ENCODE measurements at regions not wholly inside any gene's neighbourhood (a gene's known extent, or its start where the extent isn't known, plus 50 kb on each side); places are given as distances from the start of the nearest gene placed in this dataset.
A peak's percentile ranks its signal among the peaks of the same experiment; 100 is the strongest.
"Not testable (repeated sequence)": the region's sequence is repeated elsewhere in the genome, so short reads cannot be mapped to it uniquely, and the experiment has no call there.

DNA sequence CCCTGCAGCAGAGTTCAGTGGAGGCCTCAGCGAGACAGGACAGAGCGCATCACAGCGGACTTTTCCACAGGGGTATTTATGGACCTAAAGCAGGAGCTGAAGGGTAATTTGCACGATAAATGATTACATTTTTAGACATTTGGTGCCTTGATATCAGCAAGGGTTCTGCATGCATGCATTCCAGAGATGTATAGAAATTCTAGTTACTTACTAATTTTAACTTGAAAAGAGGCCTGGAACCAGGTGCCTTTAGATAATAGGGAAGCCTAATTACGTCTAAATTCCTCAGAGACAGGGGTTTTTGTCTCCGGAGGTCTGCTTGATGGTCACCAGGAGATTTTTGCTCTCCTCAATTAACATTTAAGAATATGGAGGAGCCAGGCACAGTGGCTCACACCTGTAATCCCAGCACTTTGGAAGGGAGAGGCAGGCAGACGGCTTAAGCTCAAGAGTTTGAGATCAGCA lies 79.8 kb upstream of the MFGE8 start:
- DNase-seq (ENCODE audit: extremely low read depth in 1 of 11, low read depth in 9 of 11, low spot score in 4 of 11) = no peak

- DNase-seq (ENCODE audit: extremely low read depth in 1 of 11, low read depth in 9 of 11, low spot score in 4 of 11) = no peak
Observed at GRCh38 chr15:88993662-88994061, 80.5 kb upstream of the MFGE8 start.

- DNase-seq (ENCODE audit: extremely low read depth in 1 of 11, low read depth in 9 of 11, low spot score in 4 of 11) = no peak
Observed at GRCh38 chr15:88994286-88994685, 81.1 kb upstream of the MFGE8 start.

DNA sequence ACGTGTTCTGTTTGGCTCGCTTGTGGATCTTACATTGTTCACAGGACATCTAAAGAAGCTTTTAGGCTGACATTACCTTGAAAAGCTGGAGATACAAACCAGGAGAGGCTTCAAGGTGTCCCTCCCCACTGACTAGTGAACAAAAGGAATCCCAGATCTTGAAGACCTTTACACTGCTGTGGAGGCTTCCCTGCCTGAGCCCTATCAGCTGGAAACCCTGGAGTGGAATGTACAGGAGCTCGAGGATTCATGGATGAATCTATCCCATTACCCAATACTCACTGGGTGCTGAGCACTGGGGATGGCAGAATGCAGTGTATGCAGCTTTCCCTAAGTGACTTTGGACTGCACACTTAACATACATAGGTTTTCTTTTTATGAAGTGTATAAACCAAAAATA lies 82.3 kb upstream of the MFGE8 start:
- DNase-seq (ENCODE audit: extremely low read depth in 1 of 11, low read depth in 9 of 11, low spot score in 4 of 11) = no peak

DNA sequence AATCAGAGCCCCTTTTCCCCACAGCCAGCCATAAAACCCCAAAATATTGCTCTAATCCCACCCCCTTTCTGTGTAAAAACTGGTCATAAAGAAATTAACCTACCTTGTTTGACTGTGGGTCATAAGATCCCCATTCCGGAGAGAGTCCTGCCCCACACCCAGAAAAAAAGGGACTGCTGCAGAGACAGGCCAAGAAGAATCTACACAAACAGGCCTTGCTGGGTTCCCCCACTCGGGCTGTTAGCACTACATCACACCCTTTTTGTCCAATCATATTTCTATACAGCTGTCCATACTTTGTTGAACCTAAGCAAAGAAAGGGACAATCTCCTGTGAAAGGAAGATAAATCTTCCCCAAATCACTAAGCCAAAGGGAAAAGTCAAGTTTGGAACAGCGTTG lies 84.4 kb upstream of the MFGE8 start:
- DNase-seq (ENCODE audit: extremely low read depth in 1 of 11, low read depth in 9 of 11, low spot score in 4 of 11) = no peak

DNA sequence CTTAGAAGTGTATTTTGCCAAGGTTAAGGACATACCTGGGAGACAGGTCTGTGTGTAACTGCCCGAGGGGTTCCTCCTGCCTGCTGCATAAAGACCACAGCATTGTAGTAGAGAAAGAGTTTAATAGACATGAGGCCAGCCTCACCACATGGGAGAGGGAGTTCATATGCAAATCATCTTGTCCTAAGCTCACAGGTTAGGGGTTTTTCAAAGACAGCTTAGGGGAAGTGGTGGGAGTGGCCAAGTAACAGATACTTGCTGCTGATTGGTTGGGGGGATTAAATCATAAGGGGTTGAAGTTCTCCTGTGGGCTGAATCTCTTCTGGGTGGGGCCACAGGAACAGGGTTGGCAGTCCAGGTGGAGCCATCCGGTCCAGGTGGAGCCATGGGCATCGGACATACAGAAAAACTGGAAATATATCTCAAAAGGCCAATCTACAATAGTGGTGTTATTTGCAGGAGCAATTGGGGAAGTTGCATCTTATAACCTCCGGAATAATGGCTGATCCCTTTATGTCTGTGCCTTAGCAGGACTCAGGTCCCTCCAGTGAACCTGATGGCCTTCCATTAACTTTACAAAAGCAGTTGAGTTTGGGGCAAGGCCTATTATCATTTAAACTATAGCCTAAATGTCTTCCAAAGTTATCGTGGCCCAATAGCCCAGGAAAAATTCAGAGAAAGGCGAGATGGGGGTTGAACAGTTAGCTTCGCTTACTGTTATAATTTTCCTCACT lies 86.0 kb upstream of the MFGE8 start:
- DNase-seq (ENCODE audit: extremely low read depth in 1 of 11, low read depth in 9 of 11, low spot score in 4 of 11) = no peak

DNA sequence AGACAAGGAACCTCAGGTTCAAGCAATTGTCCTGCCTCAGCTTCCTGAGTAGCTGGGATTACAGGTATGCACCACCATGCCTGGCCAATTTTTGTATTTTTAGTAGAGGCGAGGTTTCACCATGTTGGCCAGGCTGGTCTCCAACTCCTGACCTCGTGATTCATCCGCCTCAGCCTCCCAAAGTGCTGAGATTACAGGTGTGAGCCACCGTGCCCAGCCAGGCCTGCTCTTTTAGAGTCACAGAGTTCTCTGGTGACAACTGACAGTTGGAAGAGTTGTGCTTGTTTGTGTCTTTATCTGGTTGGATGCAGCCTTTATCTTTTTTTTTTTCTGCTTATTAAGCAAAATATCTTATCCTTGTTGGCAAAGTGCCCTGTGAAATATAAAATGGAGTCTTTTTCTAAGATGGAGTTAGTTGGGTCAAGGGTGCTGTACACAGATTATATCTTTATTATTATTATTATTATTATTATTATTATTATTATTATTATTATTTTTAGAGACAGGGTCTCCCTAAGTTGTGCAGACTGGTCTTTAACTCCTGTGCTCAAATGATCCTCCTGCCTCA lies 86.5 kb upstream of the ABHD2 start:
- not testable (repeated sequence) for DNase-seq (ENCODE audit: extremely low read depth in 1 of 11, low read depth in 9 of 11, low spot score in 4 of 11)

- no peak for DNase-seq (ENCODE audit: extremely low read depth in 1 of 11, low read depth in 9 of 11, low spot score in 4 of 11)
Observed at GRCh38 chr15:89002281-89002761, 85.9 kb upstream of the ABHD2 start.

DNA sequence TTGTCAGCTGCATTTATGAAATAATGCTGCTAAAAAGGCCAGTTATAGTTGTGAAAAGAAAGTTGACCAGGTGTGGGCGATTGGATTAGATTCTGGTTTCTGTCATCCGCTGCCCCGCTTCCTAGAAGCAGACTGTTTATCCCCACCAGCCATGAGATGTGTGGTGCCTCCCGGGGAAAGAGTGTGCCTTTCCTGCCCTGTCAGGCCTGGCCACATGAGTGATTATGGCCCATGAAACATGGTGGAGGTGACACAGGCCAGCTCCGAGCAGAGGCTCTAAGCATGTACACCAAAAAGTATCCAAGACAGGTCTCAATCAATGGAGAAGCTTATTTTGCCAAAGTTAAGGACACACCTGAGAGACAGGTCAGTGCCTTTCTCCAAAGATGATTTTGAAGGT lies 85.4 kb upstream of the ABHD2 start:
- DNase-seq (ENCODE audit: extremely low read depth in 1 of 11, low read depth in 9 of 11, low spot score in 4 of 11) = no peak

DNA sequence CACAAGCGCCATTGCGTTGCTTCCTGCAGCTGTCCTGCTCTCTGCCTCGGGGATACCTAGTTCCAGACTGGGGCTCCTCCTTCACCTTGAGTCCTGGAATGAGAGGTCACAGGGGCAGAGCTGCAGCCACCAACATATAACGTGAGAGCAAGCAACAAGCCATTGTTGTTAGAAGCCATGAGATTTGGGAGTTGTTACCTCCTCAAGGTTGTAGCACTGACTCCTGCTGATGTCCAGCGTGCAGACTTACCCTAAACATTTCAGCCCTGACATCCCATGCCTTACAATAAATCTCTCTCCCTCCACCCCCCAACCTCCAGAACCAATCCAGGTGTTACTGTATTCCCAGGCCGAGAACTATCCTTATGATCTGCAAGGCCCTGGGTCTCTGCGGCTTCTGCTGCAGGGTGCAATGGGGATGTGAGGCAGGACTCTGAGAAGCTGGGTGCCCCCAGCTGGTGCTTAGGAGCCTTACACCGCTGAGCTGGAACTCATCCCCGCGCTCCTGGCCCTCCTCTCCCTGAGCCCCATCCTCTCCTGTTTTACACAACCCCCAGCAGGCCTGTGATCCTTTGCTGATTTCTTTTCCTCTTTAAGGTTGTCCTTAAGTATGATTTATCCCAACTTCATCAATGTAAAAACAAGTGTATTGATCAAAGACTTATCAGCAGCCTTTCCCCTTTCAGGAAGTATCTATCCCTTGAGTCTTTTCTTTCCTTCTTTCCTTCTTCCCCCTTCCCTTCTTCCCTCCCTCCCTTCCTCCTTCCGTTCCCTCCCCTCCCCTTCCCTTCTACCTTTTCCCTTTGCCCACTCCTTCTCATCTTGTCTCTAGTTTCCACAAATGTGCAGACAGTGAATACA lies 84.2 kb upstream of the ABHD2 start:
- peak in 1 of 11 donors; percentile 30 for DNase-seq (ENCODE audit: extremely low read depth in 1 of 11, low read depth in 9 of 11, low spot score in 4 of 11)

DNA sequence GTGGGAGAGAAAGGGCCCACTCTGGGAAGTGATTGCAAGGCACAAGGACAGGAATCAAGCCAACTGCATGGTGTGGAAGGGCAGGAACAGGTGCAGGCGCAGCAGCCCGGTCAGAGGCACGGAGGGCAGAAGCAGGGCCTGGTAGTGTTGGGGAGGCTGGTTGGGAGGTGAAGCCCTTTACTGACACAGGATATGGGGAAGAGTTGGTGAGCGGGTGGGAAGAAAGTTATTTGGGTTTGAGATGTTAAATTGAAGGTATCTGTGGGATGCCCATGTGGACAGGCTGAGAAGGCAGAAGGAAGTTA lies 83.6 kb upstream of the ABHD2 start:
- no peak for DNase-seq (ENCODE audit: extremely low read depth in 1 of 11, low read depth in 9 of 11, low spot score in 4 of 11)

DNA sequence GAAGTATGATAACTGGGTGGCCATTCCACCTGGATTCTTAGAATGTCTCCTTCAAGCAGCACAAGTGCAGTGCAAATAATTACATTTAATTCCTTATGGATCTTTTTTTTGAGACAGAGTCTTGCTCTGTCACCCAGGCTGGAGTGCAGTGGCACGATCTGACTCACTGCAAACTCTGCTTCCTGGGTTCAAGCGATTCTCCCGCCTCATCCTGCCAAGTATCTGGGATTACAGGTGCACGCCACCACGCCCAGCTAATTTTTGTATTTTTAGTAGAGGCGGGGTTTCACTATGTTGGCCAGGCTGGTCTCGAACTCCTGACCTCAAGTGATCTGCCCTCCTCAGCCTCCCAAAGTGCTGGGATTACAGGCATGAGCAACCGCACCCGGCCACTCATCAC lies 80.7 kb upstream of the ABHD2 start:
- DNase-seq (ENCODE audit: extremely low read depth in 1 of 11, low read depth in 9 of 11, low spot score in 4 of 11) = not testable (repeated sequence)

- DNase-seq (ENCODE audit: extremely low read depth in 1 of 11, low read depth in 9 of 11, low spot score in 4 of 11) = no peak
Observed at GRCh38 chr15:89007989-89008388, 80.3 kb upstream of the ABHD2 start.

DNA sequence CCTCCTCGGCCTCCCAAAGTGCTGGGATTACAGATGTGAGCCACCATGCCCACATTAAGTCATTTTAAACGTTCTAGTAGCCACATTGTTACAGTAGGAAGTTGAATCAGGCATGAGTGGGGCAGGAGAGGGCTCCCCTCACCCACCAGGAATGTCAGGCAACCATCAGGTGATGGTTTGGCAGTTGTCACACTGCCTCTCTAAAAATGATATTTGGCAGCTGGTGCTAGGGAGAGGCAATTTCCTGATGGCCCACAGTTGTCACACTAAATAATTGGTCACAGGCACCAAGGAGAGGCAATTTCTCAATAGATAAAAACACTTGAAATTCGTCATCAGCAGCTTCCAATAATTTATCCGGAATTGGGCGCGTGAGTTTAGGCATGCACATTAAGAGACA lies 79.2 kb upstream of the ABHD2 start:
- no peak for DNase-seq (ENCODE audit: extremely low read depth in 1 of 11, low read depth in 9 of 11, low spot score in 4 of 11)

DNA sequence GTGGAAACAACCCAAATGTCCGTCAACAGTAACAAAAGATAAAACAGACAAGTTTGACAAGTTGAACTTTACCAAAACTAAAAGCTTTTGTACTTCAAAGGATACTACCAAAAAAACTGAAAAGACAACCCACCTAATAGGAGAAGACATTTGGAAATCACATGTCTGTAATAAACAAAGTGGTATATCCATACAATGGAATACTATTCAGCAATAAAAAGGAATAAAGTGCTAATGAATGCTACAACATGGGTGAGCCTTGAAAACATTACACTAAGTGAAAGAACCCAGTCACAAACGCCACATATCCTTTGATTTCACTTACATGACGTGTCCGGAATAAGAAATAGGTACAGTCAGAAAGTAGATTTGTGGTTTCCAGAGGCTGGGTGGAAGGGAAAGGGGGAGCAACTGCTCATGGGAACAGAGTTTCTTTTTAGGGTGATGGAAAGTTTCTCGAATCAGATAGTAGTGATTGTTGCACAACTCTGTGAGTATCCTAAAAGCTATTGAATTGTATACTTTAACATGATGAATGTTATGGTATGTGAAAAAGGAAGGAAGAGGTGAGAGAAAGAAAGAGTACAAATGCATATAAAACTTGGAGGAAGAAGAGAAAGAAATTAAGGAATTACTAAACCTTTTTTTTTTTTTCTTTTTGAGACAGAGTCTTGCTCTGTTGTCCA lies 72.7 kb upstream of the ABHD2 start:
- DNase-seq (ENCODE audit: extremely low read depth in 1 of 11, low read depth in 9 of 11, low spot score in 4 of 11) = no peak

GRCh38 chr15:89016549-89017041 lies 71.7 kb upstream of the ABHD2 start:
- DNase-seq (ENCODE audit: extremely low read depth in 1 of 11, low read depth in 9 of 11, low spot score in 4 of 11) = no peak

- peak; percentile 43 to 73 (median 64) for DNase-seq (ENCODE audit: extremely low read depth in 1 of 11, low read depth in 9 of 11, low spot score in 4 of 11)
Observed at GRCh38 chr15:89017370-89018066, 70.7 kb upstream of the ABHD2 start.

GRCh38 chr15:89018207-89018606 lies 70.0 kb upstream of the ABHD2 start:
- DNase-seq (ENCODE audit: extremely low read depth in 1 of 11, low read depth in 9 of 11, low spot score in 4 of 11) = no peak

DNA sequence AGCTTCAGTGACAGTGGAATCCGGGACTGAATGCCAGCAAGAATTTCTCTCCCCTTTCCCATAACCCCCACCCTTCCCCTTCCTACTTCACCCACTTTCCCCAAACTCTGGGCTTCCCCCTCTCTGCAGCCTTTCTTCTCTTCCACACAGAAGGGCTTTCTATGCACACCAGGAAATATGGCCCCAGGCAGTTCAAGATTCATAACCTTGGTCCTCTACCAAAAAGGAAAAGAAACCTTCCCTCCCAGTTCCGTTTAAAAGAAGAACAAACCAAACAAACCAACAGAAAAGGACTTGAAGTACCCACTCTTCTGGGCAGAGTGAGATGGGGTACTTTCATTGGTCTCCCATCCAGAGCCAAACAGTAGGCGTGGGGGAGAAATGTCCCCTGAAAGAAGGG lies 68.8 kb upstream of the ABHD2 start:
- no peak for DNase-seq (ENCODE audit: extremely low read depth in 1 of 11, low read depth in 9 of 11, low spot score in 4 of 11)
